ENCODE measurements at regions not wholly inside any gene's neighbourhood (a gene's known extent, or its start where the extent isn't known, plus 50 kb on each side); places are given as distances from the start of the nearest gene placed in this dataset.

- TF ChIP-seq, protein P1, sequence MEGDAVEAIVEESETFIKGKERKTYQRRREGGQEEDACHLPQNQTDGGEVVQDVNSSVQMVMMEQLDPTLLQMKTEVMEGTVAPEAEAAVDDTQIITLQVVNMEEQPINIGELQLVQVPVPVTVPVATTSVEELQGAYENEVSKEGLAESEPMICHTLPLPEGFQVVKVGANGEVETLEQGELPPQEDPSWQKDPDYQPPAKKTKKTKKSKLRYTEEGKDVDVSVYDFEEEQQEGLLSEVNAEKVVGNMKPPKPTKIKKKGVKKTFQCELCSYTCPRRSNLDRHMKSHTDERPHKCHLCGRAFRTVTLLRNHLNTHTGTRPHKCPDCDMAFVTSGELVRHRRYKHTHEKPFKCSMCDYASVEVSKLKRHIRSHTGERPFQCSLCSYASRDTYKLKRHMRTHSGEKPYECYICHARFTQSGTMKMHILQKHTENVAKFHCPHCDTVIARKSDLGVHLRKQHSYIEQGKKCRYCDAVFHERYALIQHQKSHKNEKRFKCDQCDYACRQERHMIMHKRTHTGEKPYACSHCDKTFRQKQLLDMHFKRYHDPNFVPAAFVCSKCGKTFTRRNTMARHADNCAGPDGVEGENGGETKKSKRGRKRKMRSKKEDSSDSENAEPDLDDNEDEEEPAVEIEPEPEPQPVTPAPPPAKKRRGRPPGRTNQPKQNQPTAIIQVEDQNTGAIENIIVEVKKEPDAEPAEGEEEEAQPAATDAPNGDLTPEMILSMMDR (conservative IDR thresholded peaks at IDR 0.05) = no peak
- no peak for TF ChIP-seq ZFX (IDR thresholded peaks at IDR 0.05)
These were observed 52.7 kb upstream of the ERCC6L2 start for GRCh38 chr9:95822583-95823431.

Measured in C4-2B (cell line).